Esophagus squamous epithelium (tissue), 4 donors: ENCODE measurements at regions not wholly inside any gene's neighbourhood (a gene's known extent, or its start where the extent isn't known, plus 50 kb on each side); places are given as distances from the start of the nearest gene placed in this dataset.

Experiments
- CTCF ChIP-seq, 6 experiments: fragments of 450-650 bp in 4 of 6; fragments of 200-600 bp in 2 of 6; sonication (generic) in 2 of 6; IDR thresholded peaks; one replicate each; pipeline ENCODE4 v1.5.1; 2016 to 2019; ENCODE audit warnings: antibody characterized with exemption in 6 of 6, mild to moderate bottlenecking in 4 of 6, moderate library complexity in 4 of 6
- POLR2A ChIP-seq, 4 donors: fragments of 450-650 bp; IDR thresholded peaks; one replicate each; pipeline ENCODE4 v1.6.1; 2017; ENCODE audit warnings: antibody characterized with exemption in 4 of 4, mild to moderate bottlenecking in 4 of 4, moderate library complexity in 3 of 4

GRCh38 chr5:40274568-40274967, 405.1 kb upstream of the PTGER4 start:
- TF ChIP-seq CTCF (IDR thresholded peaks at IDR 0.05): no peak
- no peak for TF ChIP-seq POLR2A (IDR thresholded peaks at IDR 0.05)
